T-cell (primary cell): ENCODE measurements at regions not wholly inside any gene's neighbourhood (a gene's known extent, or its start where the extent isn't known, plus 50 kb on each side); places are given as distances from the start of the nearest gene placed in this dataset.

Experiments
- ATAC-seq, 4 experiments: fragments of 200-7000 bp in 3 of 4; fragments of 150-1000 bp in 1 of 4; cut with Tn5 transposase; replicated peaks in 1 of 4; 1 replicate in 3 of 4; 2 replicates in 1 of 4; pipeline ENCODE4 v1.10.0; 2021; ENCODE audit warnings: moderate library complexity in 3 of 4, mild to moderate bottlenecking in 2 of 4, moderate number of reproducible peaks in 1 of 4
- CTCF ChIA-PET, 2 donors: fragments of 300-600 bp; sonication (Branson Sonifier 250); formaldehyde crosslinking; loops; one replicate each; lab custom pipeline; 2022; ENCODE audit warnings: antibody characterized with exemption in 2 of 2; lab: Charles Lee
- POLR2A ChIA-PET, 2 donors: fragments of 300-600 bp; sonication (Branson Sonifier 250); formaldehyde crosslinking; loops; one replicate each; lab custom pipeline; 2022; ENCODE audit warnings: antibody characterized with exemption in 2 of 2; lab: Charles Lee
- DNase-seq, 35 experiments: peaks; one replicate each; pipeline versions ENCODE4 v3.0.0 to v3.0.0-alpha.2; 2013 to 2023
- H3K27ac ChIP-seq: one replicate; pipeline ENCODE4 v1.5.1; 2013; ENCODE audit warnings: low read length
- H3K27me3 ChIP-seq, 2 experiments: replicated peaks in 1 of 2; 1 replicate in 1 of 2; 2 replicates in 1 of 2; pipeline versions ENCODE4 v1.6.1 to v1.7.0; 2013; ENCODE audit warnings: low read length in 1 of 2, mixed read lengths in 1 of 2; ENCODE audit not compliant: control insufficient read depth in 2 of 2, insufficient read depth in 2 of 2; ENCODE audit errors: extremely low read depth in 1 of 2
- H3K36me3 ChIP-seq, 2 donors: 1 replicate in 1 of 2; 2 replicates in 1 of 2; pipeline versions ENCODE4 v1.6.1 to v1.7.0; 2013; ENCODE audit warnings: low read length in 1 of 2; ENCODE audit not compliant: control insufficient read depth in 2 of 2, insufficient read depth in 1 of 2; ENCODE audit errors: extremely low read depth in 1 of 2
- H3K4me1 ChIP-seq, 2 experiments: 1 replicate in 1 of 2; 2 replicates in 1 of 2; pipeline versions ENCODE4 v1.6.1 to v1.7.0; 2013; ENCODE audit warnings: low read length in 2 of 2, mixed read lengths in 1 of 2; ENCODE audit not compliant: insufficient read depth in 2 of 2, control insufficient read depth in 1 of 2; ENCODE audit errors: extremely low read depth in 1 of 2
- H3K4me3 ChIP-seq, 2 donors: 1 replicate in 1 of 2; 2 replicates in 1 of 2; pipeline versions ENCODE4 v1.5.1 to v1.7.0; 2013; ENCODE audit warnings: mild to moderate bottlenecking in 2 of 2, low read length in 1 of 2, moderate library complexity in 1 of 2; ENCODE audit not compliant: control insufficient read depth in 1 of 2; ENCODE audit errors: extremely low read depth in 1 of 2
- H3K9me3 ChIP-seq: 2 replicates; pipeline ENCODE4 v1.7.0; 2013
- H3K27ac Mint-ChIP-seq, 2 donors: one replicate each; pipeline ENCODE4 v1.8.0; 2020 to 2021; ENCODE audit warnings: mild to moderate bottlenecking in 2 of 2, mixed read lengths in 2 of 2
- H3K27me3 Mint-ChIP-seq, 2 donors: one replicate each; pipeline ENCODE4 v1.8.0; 2021 to 2022; ENCODE audit warnings: mixed read lengths in 2 of 2
- H3K36me3 Mint-ChIP-seq: one replicate; pipeline ENCODE4 v1.8.0; 2021; ENCODE audit warnings: mixed read lengths
- H3K4me1 Mint-ChIP-seq, 3 donors: one replicate each; pipeline ENCODE4 v1.8.0; 2020 to 2022; ENCODE audit warnings: mixed read lengths in 3 of 3, mild to moderate bottlenecking in 1 of 3
- H3K4me3 Mint-ChIP-seq, 3 donors: one replicate each; pipeline ENCODE4 v1.8.0; 2020 to 2022; ENCODE audit warnings: mild to moderate bottlenecking in 3 of 3, mixed read lengths in 3 of 3, moderate library complexity in 3 of 3
- H3K9me3 Mint-ChIP-seq, 3 donors: one replicate each; pipeline ENCODE4 v1.8.0; 2020 to 2022; ENCODE audit warnings: mixed read lengths in 3 of 3
- WGBS: methylation state at CpG from one replicate; pipeline ENCODE4 v1.1.5; 2013; ENCODE audit warnings: missing lambda C conversion rate; ENCODE audit not compliant: insufficient coverage; 5-methylcytosine and 5-hydroxymethylcytosine counted together

GRCh38 chr3:43959498-43960447 lies 269.0 kb downstream of the ABHD5 start:
- ChIA-PET CTCF (no interaction called here), POLR2A (no interaction called here)
- Mint-ChIP-seq H3K27ac (no peak overlapping the region), H3K4me3 (no peak overlapping the region), H3K9me3 (no peaks in the 10 kb centered on the region), H3K27me3 (peaks cover 17 to 30% of the 10 kb centered on the region in 2 donors), H3K4me1 (no peaks in the 10 kb centered on the region), H3K36me3 (no peaks in the 10 kb centered on the region)
- Histone ChIP-seq H3K4me3 (no peak overlapping the region), H3K27me3 (peaks cover 0 to 9% of the 10 kb centered on the region in 2 experiments), H3K36me3 (no peaks in the 10 kb centered on the region), H3K27ac (no peak overlapping the region), H3K4me1 (no peaks in the 10 kb centered on the region), H3K9me3 (no peaks in the 10 kb centered on the region)
- DNase-seq (no peak), ATAC-seq (no peak)
- WGBS = 70% methylated on average over 7 of the region's 10 CpGs

GRCh38 chr3:43960448-43960840 lies 269.7 kb downstream of the ABHD5 start:
- H3K4me3 ChIP-seq = no peak overlapping the region
- POLR2A ChIA-PET = no interaction called here
- no CpG with 5 or more reads among the region's 3 CpGs for WGBS

GRCh38 chr3:43962043-43962442 lies 271.3 kb downstream of the ABHD5 start:
- POLR2A ChIA-PET = no interaction called here
- H3K9me3 ChIP-seq = no peaks in the 10 kb centered on the region
- Mint-ChIP-seq H3K4me3 (no peak overlapping the region), H3K9me3 (no peaks in the 10 kb centered on the region), H3K4me1 (no peaks in the 10 kb centered on the region), H3K36me3 (no peaks in the 10 kb centered on the region), H3K27ac (no peak overlapping the region), H3K27me3 (peaks cover 23 to 25% of the 10 kb centered on the region in 2 donors)
- H3K4me3 ChIP-seq = no peak overlapping the region
- no peaks in the 10 kb centered on the region for H3K36me3 ChIP-seq
- CTCF ChIA-PET = no interaction called here
- no CpG with 5 or more reads among the region's 2 CpGs for WGBS
- ATAC-seq (no peak), DNase-seq (no peak)
- no peaks in the 10 kb centered on the region for H3K4me1 ChIP-seq
- H3K27me3 ChIP-seq = peaks cover 0 to 7% of the 10 kb centered on the region in 2 experiments
- H3K27ac ChIP-seq = no peak overlapping the region

More at GRCh38 chr3:43960448-43960840, 269.7 kb downstream of the ABHD5 start:
- CTCF ChIA-PET = no interaction called here
- DNase-seq (no peak), ATAC-seq (no peak)
- Histone ChIP-seq H3K27ac (no peak overlapping the region), H3K9me3 (no peaks in the 10 kb centered on the region), H3K4me1 (no peaks in the 10 kb centered on the region), H3K27me3 (peaks cover 0 to 9% of the 10 kb centered on the region in 2 experiments), H3K36me3 (no peaks in the 10 kb centered on the region)
- Mint-ChIP-seq H3K4me3 (no peak overlapping the region), H3K9me3 (no peaks in the 10 kb centered on the region), H3K4me1 (no peaks in the 10 kb centered on the region), H3K36me3 (no peaks in the 10 kb centered on the region), H3K27ac (no peak overlapping the region), H3K27me3 (peaks cover 21 to 30% of the 10 kb centered on the region in 2 donors)

- no peaks in the 10 kb centered on the region for H3K9me3 Mint-ChIP-seq
- H3K27ac ChIP-seq = no peak overlapping the region
- peaks cover 25 to 35% of the 10 kb centered on the region in 2 donors for H3K27me3 Mint-ChIP-seq
- H3K4me3 Mint-ChIP-seq = no peak overlapping the region
- H3K4me1 ChIP-seq = no peaks in the 10 kb centered on the region
- peaks cover 0 to 13% of the 10 kb centered on the region in 2 experiments for H3K27me3 ChIP-seq
- POLR2A ChIA-PET = no interaction called here
- CTCF ChIA-PET = no interaction called here
- H3K4me3 ChIP-seq = no peak overlapping the region
- no CpG with 5 or more reads among the region's 5 CpGs for WGBS
- DNase-seq (no peak), ATAC-seq (no peak)
- H3K4me1 Mint-ChIP-seq = no peaks in the 10 kb centered on the region
- H3K36me3 Mint-ChIP-seq = no peaks in the 10 kb centered on the region
- H3K27ac Mint-ChIP-seq = no peak overlapping the region
- H3K9me3 ChIP-seq = no peaks in the 10 kb centered on the region
- no peaks in the 10 kb centered on the region for H3K36me3 ChIP-seq
These were observed 272.5 kb downstream of the ABHD5 start for GRCh38 chr3:43963208-43963607.

GRCh38 chr3:43964640-43965039 lies 273.9 kb downstream of the ABHD5 start:
- Mint-ChIP-seq H3K36me3 (no peaks in the 10 kb centered on the region), H3K4me1 (no peaks in the 10 kb centered on the region), H3K9me3 (no peaks in the 10 kb centered on the region), H3K27ac (no peak overlapping the region), H3K27me3 (peaks cover 25 to 40% of the 10 kb centered on the region in 2 donors), H3K4me3 (no peak overlapping the region)
- no peak overlapping the region for H3K27ac ChIP-seq
- peaks cover 0 to 16% of the 10 kb centered on the region in 2 experiments for H3K27me3 ChIP-seq
- no peaks in the 10 kb centered on the region for H3K4me1 ChIP-seq
- no peaks in the 10 kb centered on the region for H3K9me3 ChIP-seq
- ChIA-PET CTCF (no interaction called here), POLR2A (no interaction called here)
- H3K36me3 ChIP-seq = no peaks in the 10 kb centered on the region
- no peak for ATAC-seq
- 43% methylated on average over 1 of the region's 1 CpG for WGBS
- no peak overlapping the region for H3K4me3 ChIP-seq
- DNase-seq = no peak

- Mint-ChIP-seq H3K27ac (no peak overlapping the region), H3K4me1 (no peaks in the 10 kb centered on the region), H3K9me3 (no peaks in the 10 kb centered on the region), H3K27me3 (peaks cover 25 to 43% of the 10 kb centered on the region in 2 donors), H3K36me3 (no peaks in the 10 kb centered on the region), H3K4me3 (no peak overlapping the region)
- Histone ChIP-seq H3K4me1 (no peaks in the 10 kb centered on the region), H3K36me3 (no peaks in the 10 kb centered on the region), H3K27me3 (peaks cover 0 to 16% of the 10 kb centered on the region in 2 experiments), H3K9me3 (no peaks in the 10 kb centered on the region), H3K27ac (no peak overlapping the region), H3K4me3 (no peak overlapping the region)
- ChIA-PET CTCF (no interaction called here), POLR2A (no interaction called here)
- WGBS = no CpG with 5 or more reads among the region's 1 CpG
- ATAC-seq (no peak), DNase-seq (no peak)
These were observed 274.9 kb downstream of the ABHD5 start for GRCh38 chr3:43965656-43966055.
